Transverse colon (tissue), 4 donors: ENCODE measurements at regions not wholly inside any gene's neighbourhood (a gene's known extent, or its start where the extent isn't known, plus 50 kb on each side); places are given as distances from the start of the nearest gene placed in this dataset.

Experiments
- DNase-seq: peaks from one replicate; pipeline ENCODE4 v3.0.0-alpha.2; 2019
- H3K27ac ChIP-seq, 4 donors: fragments of 200-600 bp; sonication (generic); 2 replicates each; pipeline ENCODE4 v1.5.1; 2016 to 2018; ENCODE audit warnings: inconsistent platforms in 4 of 4
- H3K27me3 ChIP-seq: fragments of 200-600 bp; sonication (generic); 2 replicates; pipeline ENCODE4 v1.5.1; 2017; ENCODE audit warnings: inconsistent platforms
- H3K36me3 ChIP-seq, 4 donors: fragments of 200-600 bp; sonication (generic); 2 replicates each; pipeline ENCODE4 v1.5.1; 2017 to 2019; ENCODE audit warnings: inconsistent platforms in 4 of 4
- H3K4me1 ChIP-seq, 4 donors: fragments of 200-600 bp; sonication (generic); 2 replicates each; pipeline ENCODE4 v1.5.1; 2017 to 2020; ENCODE audit warnings: inconsistent platforms in 4 of 4
- H3K4me3 ChIP-seq, 4 donors: fragments of 200-600 bp; sonication (generic); 1 replicate in 1 of 4; 2 replicates in 3 of 4; pipeline versions ENCODE4 v1.5.1 to v1.6.1; 2017 to 2019; ENCODE audit warnings: inconsistent platforms in 4 of 4
- H3K9me3 ChIP-seq, 2 donors: fragments of 200-600 bp; sonication (generic); 2 replicates each; pipeline ENCODE4 v1.5.1; 2017 to 2019; ENCODE audit warnings: inconsistent platforms in 2 of 2
- CTCF ChIP-seq, 5 experiments: fragments of 200-600 bp in 3 of 5; fragments of 450-650 bp in 2 of 5; sonication (generic) in 3 of 5; IDR thresholded peaks; 1 replicate in 2 of 5; 2 replicates in 3 of 5; pipeline ENCODE4 v1.5.1; 2016 to 2017; ENCODE audit warnings: antibody characterized with exemption in 5 of 5, inconsistent platforms in 3 of 5, mild to moderate bottlenecking in 2 of 5, moderate library complexity in 1 of 5
- EP300 ChIP-seq: sonication (generic); formaldehyde crosslinking; IDR thresholded peaks from one replicate; pipeline ENCODE4 v1.6.1; 2017; ENCODE audit warnings: antibody characterized with exemption, low read depth
- POLR2A ChIP-seq: fragments of 450-650 bp; IDR thresholded peaks from one replicate; pipeline ENCODE4 v1.6.1; 2016; ENCODE audit warnings: antibody characterized with exemption, mild to moderate bottlenecking, moderate library complexity
- POLR2AphosphoS5 ChIP-seq, 3 donors: sonication (generic); formaldehyde crosslinking; IDR thresholded peaks; one replicate each; pipeline ENCODE4 v1.6.1; 2016; ENCODE audit warnings: antibody characterized with exemption in 3 of 3
- WGBS, 2 donors: methylation state at CpG; one replicate each; pipeline ENCODE4 v1.1.5; 2018; ENCODE audit warnings: low coverage in 1 of 2; 5-methylcytosine and 5-hydroxymethylcytosine counted together
- in situ Hi-C, 4 donors: fragments of 200-750 bp; cut with MboI; loops; one replicate each; pipeline versions ENCODE4 v1.15.0 to v1.15.1; 2017; ENCODE audit warnings: low sequenced_read_pairs in 3 of 4, low pct_ligation_motif_present in 1 of 4, low pct_unique_long_range_greater_than_20kb in 1 of 4
- intact Hi-C: fragments of 100-400 bp; cut with DNase I; formaldehyde crosslinking; loops from one replicate; pipeline ENCODE4 v1.15.1; 2023; ENCODE audit warnings: low total_unique reads

DNA sequence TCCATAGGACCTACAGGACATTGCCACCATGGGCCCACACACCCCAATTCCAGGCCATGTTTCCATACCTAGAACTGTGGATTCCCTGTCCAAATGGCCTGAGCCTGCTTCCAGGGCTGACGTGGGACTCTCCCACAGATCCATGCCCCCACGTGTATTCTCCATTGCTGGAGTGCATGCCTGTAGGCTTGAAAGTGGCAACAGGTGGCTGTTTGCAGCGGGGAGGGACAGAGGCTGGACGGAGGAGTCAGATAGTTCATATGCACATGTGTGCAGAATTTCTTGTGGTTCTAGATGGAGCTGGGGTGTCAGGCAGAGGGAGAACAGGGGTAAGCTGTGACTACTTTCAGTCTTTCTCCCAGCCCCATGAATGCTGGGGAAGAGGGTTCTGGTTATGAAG, 285.7 kb upstream of the ANKRD55 start:
- WGBS, 2 donors, result 95% methylated on average over 4 of the region's 4 CpGs; no CpG with 5 or more reads in 1 of the 2 donors
- no peak for DNase-seq
- intact Hi-C loops, result no loop called here
- H3K9me3 ChIP-seq, result no peaks in the 10 kb centered on the region
- TF ChIP-seq POLR2AphosphoS5 (IDR thresholded peaks at IDR 0.05), result no peak
- TF ChIP-seq EP300, result no peak
- no peak for TF ChIP-seq CTCF (IDR thresholded peaks at IDR 0.05)
- TF ChIP-seq POLR2A, result no peak
- H3K4me3 ChIP-seq, result no peak overlapping the region
- H3K27ac ChIP-seq, result no peak overlapping the region
- no peaks in the 10 kb centered on the region for H3K27me3 ChIP-seq
- in situ Hi-C loops, result no loop called here
- no peaks in the 10 kb centered on the region for H3K36me3 ChIP-seq
- H3K4me1 ChIP-seq, result peaks cover 0 to 16% (median 4%) of the 10 kb centered on the region in 4 donors

GRCh38 chr5:56517011-56517416, 283.9 kb upstream of the ANKRD55 start:
- WGBS, 2 donors, result 27% methylated on average over 2 of the region's 2 CpGs; no CpG with 5 or more reads in 1 of the 2 donors
- no peak overlapping the region for H3K27ac ChIP-seq
- in situ Hi-C loops, result no loop called here

DNA sequence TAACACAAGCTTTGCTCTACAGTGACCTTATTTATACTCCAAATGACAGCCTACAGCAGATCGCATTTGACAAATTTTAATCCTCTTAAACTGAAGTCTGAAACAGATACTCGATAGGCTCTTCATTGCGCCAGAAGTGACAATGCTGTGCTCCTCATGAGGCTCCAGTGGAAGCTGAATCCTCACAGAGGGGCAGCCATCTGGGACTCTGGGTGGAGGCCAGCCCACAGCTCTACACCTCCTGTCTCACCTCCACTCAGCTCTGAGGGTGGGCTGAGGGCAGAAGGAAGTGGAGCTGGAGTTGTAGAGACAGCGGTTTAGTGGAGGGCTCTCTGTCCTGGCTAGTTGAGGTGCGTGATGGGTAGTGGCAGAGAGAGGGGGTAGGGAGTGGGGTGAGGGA, 283.3 kb upstream of the ANKRD55 start:
- H3K27me3 ChIP-seq, result no peaks in the 10 kb centered on the region

More at GRCh38 chr5:56517011-56517416, 283.9 kb upstream of the ANKRD55 start:
- intact Hi-C loops, result no loop called here
- TF ChIP-seq EP300, result no peak
- no peak for TF ChIP-seq CTCF (IDR thresholded peaks at IDR 0.05)
- no peak for TF ChIP-seq POLR2AphosphoS5 (IDR thresholded peaks at IDR 0.05)
- no peak for TF ChIP-seq POLR2A
- no peak for DNase-seq
- peaks cover 0 to 5% (median 0%) of the 10 kb centered on the region in 4 donors for H3K4me1 ChIP-seq
- no peaks in the 10 kb centered on the region for H3K9me3 ChIP-seq
- no peaks in the 10 kb centered on the region for H3K36me3 ChIP-seq
- no peaks in the 10 kb centered on the region for H3K27me3 ChIP-seq
- no peak overlapping the region for H3K4me3 ChIP-seq

GRCh38 chr5:56516035-56516434, 282.9 kb upstream of the ANKRD55 start:
- Histone ChIP-seq H3K4me1 (peaks cover 0 to 5% (median 0%) of the 10 kb centered on the region in 4 donors), H3K9me3 (no peaks in the 10 kb centered on the region), H3K36me3 (no peaks in the 10 kb centered on the region), H3K27ac (no peak overlapping the region), H3K4me3 (no peak overlapping the region), H3K27me3 (no peaks in the 10 kb centered on the region)
- 38 to 62% methylated on average over 2 of the region's 2 CpGs for WGBS, 2 donors
- no peak for TF ChIP-seq CTCF (IDR thresholded peaks at IDR 0.05)
- no peak for DNase-seq
- in situ Hi-C loops (no loop called here), intact Hi-C loops (no loop called here)

More for the DNA sequence above, 283.3 kb upstream of the ANKRD55 start:
- 81 to 84% methylated on average over 4 to 5 of the region's 5 CpGs for WGBS, 2 donors
- in situ Hi-C loops, result no loop called here
- TF ChIP-seq CTCF (IDR thresholded peaks at IDR 0.05), result no peak
- no peak for TF ChIP-seq EP300
- TF ChIP-seq POLR2A, result no peak
- TF ChIP-seq POLR2AphosphoS5 (IDR thresholded peaks at IDR 0.05), result no peak
- Histone ChIP-seq H3K36me3 (no peaks in the 10 kb centered on the region), H3K27ac (no peak overlapping the region), H3K4me1 (peaks cover 0 to 5% (median 0%) of the 10 kb centered on the region in 4 donors), H3K4me3 (no peak overlapping the region), H3K9me3 (no peaks in the 10 kb centered on the region)
- DNase-seq, result no peak
- intact Hi-C loops, result no loop called here
